ENCODE measurements at regions not wholly inside any gene's neighbourhood (a gene's known extent, or its start where the extent isn't known, plus 50 kb on each side); places are given as distances from the start of the nearest gene placed in this dataset.

- POLR2A ChIA-PET: no interaction called here
- in situ Hi-C loops (cut with HindIII; ENCODE audit: low pct_unique_long_range_greater_than_20kb, low sequenced_read_pairs): no loop called here
- DNase-seq (ENCODE audit: low read depth, low spot score): no peak
Measured at GRCh38 chr2:172361360-172361759, 66.0 kb upstream of the ITGA6 start.

GRCh38 chr2:172361840-172362239 is 65.5 kb upstream of the ITGA6 start:
- Histone ChIP-seq H3K27ac (ENCODE audit: low read length) (no peak overlapping the region), H3K9me3 (ENCODE audit: control insufficient read depth, insufficient read depth, low read depth, low read length) (no peaks in the 10 kb centered on the region), H3K36me3 (ENCODE audit: control insufficient read depth, insufficient read depth, low read length) (no peaks in the 10 kb centered on the region), H3K4me3 (ENCODE audit: low read depth in 2 of 2, low read length in 2 of 2) (no peak overlapping the region), H3K27me3 (ENCODE audit: control insufficient read depth, insufficient read depth, low read length) (no peaks in the 10 kb centered on the region), H3K4me1 (ENCODE audit: control insufficient read depth, insufficient read depth, low read length) (no peaks in the 10 kb centered on the region)
- intact Hi-C loops (cut with micrococcal nuclease; ENCODE audit: unreplicated experiment): no loop called here
- POLR2A ChIA-PET: no interaction called here
- in situ Hi-C loops (cut with HindIII; ENCODE audit: low pct_unique_long_range_greater_than_20kb, low sequenced_read_pairs): no loop called here
- no peak for ATAC-seq
- CTCF ChIA-PET: no interaction called here
- TF ChIP-seq REST (IDR thresholded peaks at IDR 0.05; ENCODE audit: insufficient read depth in 1 of 2, low read depth in 2 of 2, low read length in 1 of 2) (no peak), CTCF (IDR thresholded peaks at IDR 0.05) (no peak), SIN3A (IDR thresholded peaks at IDR 0.05; ENCODE audit: borderline replicate concordance, insufficient read depth, low read depth, low read length) (no peak), POLR2AphosphoS5 (IDR thresholded peaks at IDR 0.05; ENCODE audit: low read depth, low read length) (no peak), TCF7L2 (IDR thresholded peaks at IDR 0.05; ENCODE audit: low read depth, low read length) (no peak)
- no peak for DNase-seq (ENCODE audit: low read depth, low spot score)
- no TSS peak for BruUV-seq (replicated peaks)

More at GRCh38 chr2:172361360-172361759, 66.0 kb upstream of the ITGA6 start:
- TF ChIP-seq REST (IDR thresholded peaks at IDR 0.05; ENCODE audit: insufficient read depth in 1 of 2, low read depth in 2 of 2, low read length in 1 of 2) (no peak), SIN3A (IDR thresholded peaks at IDR 0.05; ENCODE audit: borderline replicate concordance, insufficient read depth, low read depth, low read length) (no peak), TCF7L2 (IDR thresholded peaks at IDR 0.05; ENCODE audit: low read depth, low read length) (no peak), CTCF (IDR thresholded peaks at IDR 0.05) (no peak), POLR2AphosphoS5 (IDR thresholded peaks at IDR 0.05; ENCODE audit: low read depth, low read length) (no peak)
- H3K4me3 ChIP-seq (ENCODE audit: low read depth in 2 of 2, low read length in 2 of 2): no peak overlapping the region
- CTCF ChIA-PET: no interaction called here
- no peak for ATAC-seq
- H3K27ac ChIP-seq (ENCODE audit: low read length): no peak overlapping the region
- no peaks in the 10 kb centered on the region for H3K36me3 ChIP-seq (ENCODE audit: control insufficient read depth, insufficient read depth, low read length)
- H3K9me3 ChIP-seq (ENCODE audit: control insufficient read depth, insufficient read depth, low read depth, low read length): no peaks in the 10 kb centered on the region
- H3K4me1 ChIP-seq (ENCODE audit: control insufficient read depth, insufficient read depth, low read length): no peaks in the 10 kb centered on the region
- intact Hi-C loops (cut with micrococcal nuclease; ENCODE audit: unreplicated experiment): no loop called here
- H3K27me3 ChIP-seq (ENCODE audit: control insufficient read depth, insufficient read depth, low read length): no peaks in the 10 kb centered on the region
- no TSS peak for BruUV-seq (replicated peaks)

Data from Panc1 (cell line).